H1 (cell line): ENCODE measurements at regions not wholly inside any gene's neighbourhood (a gene's known extent, or its start where the extent isn't known, plus 50 kb on each side); places are given as distances from the start of the nearest gene placed in this dataset.

Experiments
- CTCF ChIA-PET: fragments of 300-600 bp; sonication (Branson Sonifier 250); formaldehyde crosslinking; loops from one replicate; lab custom pipeline; 2021; ENCODE audit not compliant: partially characterized antibody; lab: Charles Lee
- POLR2A ChIA-PET: fragments of 300-600 bp; sonication (Branson Sonifier 250); formaldehyde crosslinking; loops from one replicate; lab custom pipeline; 2021; ENCODE audit warnings: inconsistent platforms; ENCODE audit not compliant: partially characterized antibody; lab: Charles Lee
- DNase-seq, 2 experiments: peaks; one replicate each; pipeline versions ENCODE4 v3.0.0 to v3.0.0-alpha.2; 2010 to 2022; ENCODE audit warnings: low spot score in 2 of 2, low read depth in 1 of 2, mixed read lengths in 1 of 2
- FAIRE-seq: peaks from 2 replicates; lab custom pipeline; 2011; peaks lifted over from hg19 to GRCh38; lab: Jason Lieb, UNC
- H2AFZ ChIP-seq: 2 replicates; pipeline ENCODE4 v1.8.1; 2012; ENCODE audit warnings: low read length, inconsistent platforms
- H2AK5ac ChIP-seq: 2 replicates; pipeline ENCODE4 v1.6.1; 2013; ENCODE audit warnings: low read depth, low read length
- H2BK120ac ChIP-seq: replicated peaks from 2 replicates; pipeline ENCODE3; 2013; ENCODE audit warnings: low read depth, low read length, inconsistent platforms
- H2BK12ac ChIP-seq: 2 replicates; pipeline ENCODE4 v1.6.1; 2013; ENCODE audit warnings: low read depth, low read length
- H2BK15ac ChIP-seq: 2 replicates; pipeline ENCODE4 v1.6.1; 2013; ENCODE audit warnings: low read length
- H2BK20ac ChIP-seq: 2 replicates; pipeline ENCODE4 v1.6.1; 2013; ENCODE audit warnings: low read length
- H2BK5ac ChIP-seq: 2 replicates; pipeline ENCODE4 v1.6.1; 2013; ENCODE audit warnings: low read depth, low read length
- H3K14ac ChIP-seq: 2 replicates; pipeline ENCODE4 v1.6.1; 2013; ENCODE audit warnings: inconsistent platforms; ENCODE audit not compliant: insufficient read length
- H3K18ac ChIP-seq: 2 replicates; pipeline ENCODE4 v1.6.1; 2013; ENCODE audit warnings: low read length; ENCODE audit errors: extremely low read depth
- H3K23ac ChIP-seq: 2 replicates; pipeline ENCODE4 v1.6.1; 2013; ENCODE audit warnings: inconsistent platforms; ENCODE audit not compliant: insufficient read length
- H3K23me2 ChIP-seq: 2 replicates; pipeline ENCODE4 v1.6.1; 2013; ENCODE audit warnings: low read depth, low read length
- H3K27ac ChIP-seq: 2 replicates; pipeline ENCODE4 v1.6.1; 2011; ENCODE audit warnings: low read depth, low read length, inconsistent platforms
- H3K27me3 ChIP-seq, 4 experiments: replicated peaks in 1 of 4; 1 replicate in 1 of 4; 2 replicates in 3 of 4; pipeline versions ENCODE4 v1.6.1 to v1.8.1; 2011 to 2013; ENCODE audit warnings: low read length in 3 of 4, mild to moderate bottlenecking in 3 of 4, inconsistent platforms in 2 of 4, mixed read lengths in 2 of 4, moderate library complexity in 1 of 4; ENCODE audit not compliant: control insufficient read depth in 3 of 4, insufficient read depth in 3 of 4; ENCODE audit errors: extremely low read depth in 1 of 4
- H3K36me3 ChIP-seq, 4 experiments: 2 replicates each; pipeline versions ENCODE4 v1.6.1 to v1.8.1; 2011 to 2013; ENCODE audit warnings: mild to moderate bottlenecking in 4 of 4, low read length in 3 of 4, moderate library complexity in 2 of 4, control low read depth in 1 of 4, inconsistent platforms in 1 of 4; ENCODE audit not compliant: insufficient read depth in 4 of 4, control insufficient read depth in 2 of 4
- H3K4ac ChIP-seq: replicated peaks from 2 replicates; pipeline ENCODE3; 2013; ENCODE audit warnings: low read length, low read depth, mixed read lengths, inconsistent platforms; ENCODE audit not compliant: insufficient read length
- H3K4me1 ChIP-seq, 4 experiments: replicated peaks in 1 of 4; 1 replicate in 1 of 4; 2 replicates in 3 of 4; pipeline versions ENCODE4 v1.6.1 to v1.8.1; 2011 to 2013; ENCODE audit warnings: low read length in 3 of 4, inconsistent platforms in 2 of 4, mixed read lengths in 1 of 4; ENCODE audit not compliant: insufficient read depth in 4 of 4, control insufficient read depth in 3 of 4
- H3K4me2 ChIP-seq, 2 experiments: 2 replicates each; pipeline versions ENCODE4 v1.6.1 to v1.8.1; 2011 to 2013; ENCODE audit warnings: low read depth in 2 of 2, low read length in 2 of 2, control low read depth in 1 of 2, inconsistent platforms in 1 of 2, mild to moderate bottlenecking in 1 of 2; ENCODE audit not compliant: insufficient read depth in 1 of 2
- H3K4me3 ChIP-seq, 4 experiments: fragments of 200-600, 300-600 bp in 1 of 4; sonication (generic), shearing (Covaris generic), sonication (Bioruptor Twin) in 1 of 4; 2 replicates each; pipeline versions ENCODE4 v1.5.1 to v1.8.1; 2011 to 2016; ENCODE audit warnings: low read length in 4 of 4, low read depth in 3 of 4, control low read depth in 2 of 4, inconsistent platforms in 2 of 4, mild to moderate bottlenecking in 2 of 4, mixed read lengths in 1 of 4, moderate library complexity in 1 of 4; ENCODE audit not compliant: insufficient read depth in 2 of 4; ENCODE audit errors: extremely low read depth in 1 of 4
- H3K56ac ChIP-seq: replicated peaks from 2 replicates; pipeline ENCODE3; 2013; ENCODE audit warnings: low read depth, mild to moderate bottlenecking, mixed read lengths, low read length, inconsistent platforms; ENCODE audit not compliant: insufficient read length
- H3K79me1 ChIP-seq: 2 replicates; pipeline ENCODE4 v1.6.1; 2013; ENCODE audit warnings: low read depth, low read length, control low read depth
- H3K79me2 ChIP-seq, 2 experiments: 2 replicates each; pipeline versions ENCODE4 v1.6.1 to v1.8.1; 2012 to 2013; ENCODE audit warnings: low read length in 2 of 2, mild to moderate bottlenecking in 2 of 2, inconsistent platforms in 1 of 2; ENCODE audit not compliant: insufficient read depth in 2 of 2, control insufficient read depth in 1 of 2
- H3K9ac ChIP-seq, 4 experiments: replicated peaks in 1 of 4; 1 replicate in 1 of 4; 2 replicates in 3 of 4; pipeline versions ENCODE4 v1.6.1 to v1.8.1; 2011 to 2013; ENCODE audit warnings: low read depth in 3 of 4, low read length in 3 of 4, control low read depth in 2 of 4, mild to moderate bottlenecking in 2 of 4, moderate library complexity in 2 of 4, inconsistent platforms in 1 of 4; ENCODE audit errors: extremely low read depth in 1 of 4
- H3K9me3 ChIP-seq, 2 experiments: 2 replicates each; pipeline versions ENCODE4 v1.6.1 to v1.8.1; 2012 to 2013; ENCODE audit warnings: mild to moderate bottlenecking in 2 of 2, moderate library complexity in 2 of 2, control low read depth in 1 of 2, inconsistent platforms in 1 of 2, low read depth in 1 of 2, low read length in 1 of 2, mixed read lengths in 1 of 2; ENCODE audit not compliant: insufficient read depth in 2 of 2
- H4K20me1 ChIP-seq, 2 experiments: replicated peaks in 1 of 2; 2 replicates each; pipeline versions ENCODE3 to v1.8.1; 2011 to 2013; ENCODE audit warnings: inconsistent platforms in 2 of 2, low read length in 2 of 2, mild to moderate bottlenecking in 1 of 2; ENCODE audit not compliant: insufficient read depth in 2 of 2, control insufficient read depth in 1 of 2
- H4K5ac ChIP-seq: 2 replicates; pipeline ENCODE4 v1.6.1; 2013; ENCODE audit warnings: low read length, low read depth, mixed read lengths, inconsistent platforms; ENCODE audit not compliant: insufficient read length
- H4K8ac ChIP-seq: 2 replicates; pipeline ENCODE4 v1.8.0; 2013; ENCODE audit warnings: mild to moderate bottlenecking, moderate library complexity, low read length, inconsistent platforms; ENCODE audit not compliant: insufficient read depth; ENCODE audit errors: extremely low read depth
- H4K91ac ChIP-seq: replicated peaks from 2 replicates; pipeline ENCODE3; 2013; ENCODE audit warnings: low read length, mixed read lengths, inconsistent platforms; ENCODE audit not compliant: insufficient read length
- ATF2 ChIP-seq: IDR thresholded peaks from 2 replicates; pipeline ENCODE4 v1.6.1; 2012; ENCODE audit warnings: low read length, inconsistent platforms
- BRCA1 ChIP-seq: IDR thresholded peaks from 2 replicates; pipeline ENCODE4 v1.6.1; 2012; ENCODE audit warnings: low read depth, low read length, improper control_type of control experiment
- EP300 ChIP-seq, 2 experiments: IDR thresholded peaks; 1 replicate in 1 of 2; 2 replicates in 1 of 2; pipeline ENCODE4 v1.6.1; 2011 to 2012; ENCODE audit warnings: low read depth in 2 of 2, low read length in 2 of 2, mild to moderate bottlenecking in 2 of 2, borderline replicate concordance in 1 of 2, inconsistent platforms in 1 of 2, moderate library complexity in 1 of 2
- HDAC2 ChIP-seq, 2 experiments: fragments of 300-600 bp in 1 of 2; sonication (generic) in 1 of 2; IDR thresholded peaks; 2 replicates each; pipeline ENCODE4 v1.6.1; 2011 to 2012; ENCODE audit warnings: low read depth in 2 of 2, low read length in 2 of 2, mild to moderate bottlenecking in 2 of 2, moderate library complexity in 2 of 2, borderline replicate concordance in 1 of 2, inconsistent platforms in 1 of 2
- JUND ChIP-seq: IDR thresholded peaks from 2 replicates; pipeline ENCODE4 v1.6.1; 2011; ENCODE audit warnings: mild to moderate bottlenecking, improper control_type of control experiment, low read length
- RNF2 ChIP-seq: fragments of 200-900, 300-1000 bp; sonication (generic); IDR thresholded peaks from 2 replicates; pipeline ENCODE4 v1.7.1; 2016; ENCODE audit warnings: borderline replicate concordance, low read depth, mild to moderate bottlenecking, antibody characterized with exemption, low read length; ENCODE audit not compliant: poor library complexity, severe bottlenecking; ENCODE audit errors: missing control alignments
- SIX5 ChIP-seq: IDR thresholded peaks from 2 replicates; pipeline ENCODE4 v1.6.1; 2011; ENCODE audit warnings: mild to moderate bottlenecking, low read depth, low read length
- YY1 ChIP-seq: IDR thresholded peaks from 2 replicates; pipeline ENCODE4 v1.6.1; 2011; ENCODE audit warnings: low read depth, mild to moderate bottlenecking, low read length
- ZNF274 ChIP-seq: IDR thresholded peaks from 2 replicates; pipeline ENCODE4 v1.7.0; 2012; ENCODE audit warnings: low read length, borderline replicate concordance; ENCODE audit errors: extremely low read depth
- WGBS, 2 experiments: shearing (Covaris generic) in 1 of 2; methylation state at CpG; one replicate each; pipeline versions ENCODE4 v1.1.6 to v1.1.7; 2013 to 2015; ENCODE audit warnings: low lambda C conversion rate in 2 of 2, mixed read lengths in 2 of 2, inconsistent platforms in 1 of 2, low coverage in 1 of 2, missing lambda C conversion rate in 1 of 2; ENCODE audit not compliant: insufficient replicate concordance in 2 of 2, insufficient coverage in 1 of 2, insufficient read length in 1 of 2; ENCODE audit errors: extremely low coverage in 1 of 2, missing lambda C conversion rate in 1 of 2; 5-methylcytosine and 5-hydroxymethylcytosine counted together

- Histone ChIP-seq H4K8ac (no peak overlapping the region), H4K91ac (no peak overlapping the region), H2AFZ (no peak overlapping the region), H2BK12ac (no peak overlapping the region), H3K4me2 (no peak overlapping the region), H3K18ac (no peak overlapping the region), H3K79me1 (no peaks in the 10 kb centered on the region), H3K27me3 (no peaks in the 10 kb centered on the region), H4K20me1 (no peaks in the 10 kb centered on the region), H2BK5ac (no peak overlapping the region), H3K36me3 (peaks cover 0 to 6% (median 1%) of the 10 kb centered on the region in 4 experiments; a peak in 2 of 8 replicates), H3K9ac (no peak overlapping the region), H3K4ac (no peak overlapping the region), H3K4me3 (no peak overlapping the region), H3K27ac (no peak overlapping the region), H3K23ac (no peak overlapping the region), H3K79me2 (no peaks in the 10 kb centered on the region), H2AK5ac (no peak overlapping the region), H3K14ac (no peak overlapping the region), H3K9me3 (no peaks in the 10 kb centered on the region), H4K5ac (no peak overlapping the region), H3K56ac (no peak overlapping the region), H2BK15ac (no peak overlapping the region), H3K4me1 (no peaks in the 10 kb centered on the region), H2BK120ac (no peak overlapping the region), H2BK20ac (no peak overlapping the region), H3K23me2 (no peaks in the 10 kb centered on the region; the same call in 1 of the 2 replicates)
- ChIA-PET CTCF (no interaction called here), POLR2A (no interaction called here)
- no peak for DNase-seq
- FAIRE-seq: no peak
- WGBS, 2 experiments: 81% methylated on average over 4 of the region's 4 CpGs; no CpG with 5 or more reads in 1 of the 2 experiments
- TF ChIP-seq JUND (no peak), RNF2 (no peak), SIX5 (no peak), ATF2 (no peak), YY1 (no peak), HDAC2 (IDR thresholded peaks at IDR 0.05; ENCODE audit: borderline replicate concordance in 1 of 2, low read depth in 2 of 2, low read length in 2 of 2) (no peak), ZNF274 (no peak), EP300 (IDR thresholded peaks at IDR 0.05; ENCODE audit: borderline replicate concordance in 1 of 2, low read depth in 2 of 2, low read length in 2 of 2) (no peak), BRCA1 (no peak)
Measured at GRCh38 chr4:123025398-123025797, 103.0 kb upstream of the NUDT6 start.
